CD4-positive, alpha-beta T cell treated with Interleukin-17A for 1 hour (primary cell): ENCODE measurements at regions not wholly inside any gene's neighbourhood (a gene's known extent, or its start where the extent isn't known, plus 50 kb on each side); places are given as distances from the start of the nearest gene placed in this dataset.

Experiments used
- DNase-seq: peaks from one replicate; pipeline ENCODE4 v3.0.0-alpha.2; 2020

GRCh38 chr5:40384782-40385390 is 294.8 kb upstream of the PTGER4 start:
- DNase-seq = no peak

- DNase-seq = peak; percentile 63
These were observed 295.7 kb upstream of the PTGER4 start for GRCh38 chr5:40383749-40384651.

- DNase-seq = no peak
These were observed 297.9 kb upstream of the PTGER4 start for GRCh38 chr5:40381676-40382363.

GRCh38 chr5:40381016-40381415 is 298.7 kb upstream of the PTGER4 start:
- DNase-seq = no peak

GRCh38 chr5:40378396-40379177 is 301.1 kb upstream of the PTGER4 start:
- peak; percentile 63 for DNase-seq

- DNase-seq = no peak
These were observed 303.1 kb upstream of the PTGER4 start for GRCh38 chr5:40376566-40376965.

- no peak for DNase-seq
These were observed 304.9 kb upstream of the PTGER4 start for GRCh38 chr5:40374853-40375252.

- no peak for DNase-seq
These were observed 311.5 kb upstream of the PTGER4 start for GRCh38 chr5:40368200-40368599.

- peak; percentile 50 for DNase-seq
These were observed 312.5 kb upstream of the PTGER4 start for GRCh38 chr5:40367255-40367654.

- DNase-seq = no peak
These were observed 314.1 kb upstream of the PTGER4 start for GRCh38 chr5:40365342-40366330.

GRCh38 chr5:40364441-40364840 is 315.3 kb upstream of the PTGER4 start:
- no peak for DNase-seq

- DNase-seq = peak; percentile 60
These were observed 318.3 kb upstream of the PTGER4 start for GRCh38 chr5:40361378-40361777.

GRCh38 chr5:40360685-40361084 is 319.0 kb upstream of the PTGER4 start:
- DNase-seq = no peak

GRCh38 chr5:40359832-40360231 is 319.9 kb upstream of the PTGER4 start:
- no peak for DNase-seq

- DNase-seq = no peak
These were observed 320.6 kb upstream of the PTGER4 start for GRCh38 chr5:40359093-40359492.

GRCh38 chr5:40356248-40356647 is 323.5 kb upstream of the PTGER4 start:
- DNase-seq = no peak

GRCh38 chr5:40355846-40356245 is 323.9 kb upstream of the PTGER4 start:
- DNase-seq = no peak

- DNase-seq = no peak
These were observed 324.5 kb upstream of the PTGER4 start for GRCh38 chr5:40355181-40355580.

- DNase-seq = no peak
These were observed 325.5 kb upstream of the PTGER4 start for GRCh38 chr5:40354171-40354570.

GRCh38 chr5:40353442-40353841 is 326.3 kb upstream of the PTGER4 start:
- DNase-seq = no peak

GRCh38 chr5:40347981-40348725 is 331.6 kb upstream of the PTGER4 start:
- DNase-seq = no peak
